Testis (tissue), 2 donors: ENCODE measurements at regions not wholly inside any gene's neighbourhood (a gene's known extent, or its start where the extent isn't known, plus 50 kb on each side); places are given as distances from the start of the nearest gene placed in this dataset.

Source experiments
- CTCF ChIP-seq, 3 experiments: fragments of 450-650 bp in 2 of 3; fragments of 200-600 bp in 1 of 3; sonication (generic) in 1 of 3; IDR thresholded peaks; one replicate each; pipeline ENCODE4 v1.5.1; 2016 to 2019; ENCODE audit warnings: antibody characterized with exemption in 3 of 3, mild to moderate bottlenecking in 2 of 3, moderate library complexity in 1 of 3
- POLR2A ChIP-seq: fragments of 450-650 bp; IDR thresholded peaks from one replicate; pipeline ENCODE4 v1.6.1; 2017; ENCODE audit warnings: antibody characterized with exemption, mild to moderate bottlenecking, moderate library complexity

GRCh38 chr7:120169996-120170783, 102.8 kb upstream of the KCND2 start:
- no peak for TF ChIP-seq CTCF (IDR thresholded peaks at IDR 0.05)
- TF ChIP-seq POLR2A: no peak
